OCI-M1 (cell line): ENCODE measurements at regions not wholly inside any gene's neighbourhood (a gene's known extent, or its start where the extent isn't known, plus 50 kb on each side); places are given as distances from the start of the nearest gene placed in this dataset.

Experiments
- DNase-seq: peaks from one replicate; lab custom pipeline; 2025; lab: John Stamatoyannopoulos, UW

DNA sequence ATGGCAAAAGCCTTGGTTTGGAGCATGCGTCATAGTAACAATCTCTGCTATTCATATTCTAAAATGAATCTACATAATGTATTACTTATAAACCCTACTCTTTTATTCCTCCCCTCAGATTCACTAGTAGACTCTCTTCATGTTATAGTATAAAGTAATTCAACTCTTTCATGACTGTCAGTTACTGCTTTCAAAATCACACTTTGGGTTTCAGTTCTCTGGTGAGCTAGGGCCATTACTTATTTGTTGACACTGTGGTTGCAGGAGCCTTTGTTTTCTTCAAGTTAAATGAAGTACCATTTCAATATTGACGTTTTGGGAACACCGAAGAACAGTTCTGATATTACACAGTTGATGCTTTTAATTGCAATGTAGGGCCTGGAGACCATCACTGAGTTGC, 378.4 kb downstream of the DDX10 start:
- no peak for DNase-seq

DNA sequence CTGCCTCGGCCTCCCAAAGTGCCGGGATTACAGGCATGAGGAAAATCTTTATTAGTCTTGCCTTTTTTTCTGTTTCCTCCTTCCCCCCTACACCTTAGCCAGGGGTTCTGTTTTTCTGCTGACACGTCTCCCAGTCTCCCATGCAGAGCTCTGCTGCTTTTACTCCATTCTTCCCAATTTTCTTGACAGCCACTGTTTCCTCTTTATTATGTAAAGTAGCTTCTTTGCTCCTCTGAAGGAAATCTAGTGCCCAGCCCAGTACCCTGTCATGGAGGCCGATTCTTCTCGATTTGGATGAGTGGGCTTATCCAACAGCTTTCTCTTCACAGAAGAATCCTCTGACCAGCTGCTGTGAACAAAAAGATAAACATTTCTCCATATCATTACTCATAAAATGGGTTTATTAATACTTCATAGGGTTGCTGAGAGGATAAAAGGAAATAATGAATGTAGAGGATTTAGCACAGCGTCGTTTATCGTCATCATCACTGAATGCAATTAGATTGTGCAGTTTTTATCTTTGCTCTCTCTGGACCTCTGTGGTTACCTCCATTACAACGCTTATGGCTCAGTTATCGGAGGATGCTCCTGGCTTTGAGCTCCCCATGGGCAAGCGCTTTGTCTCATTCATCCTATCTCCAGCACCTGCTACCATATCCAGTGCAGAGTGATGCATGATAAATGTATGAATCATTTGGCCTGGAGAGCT, 375.6 kb upstream of the C11orf87 start:
- DNase-seq = no peak

DNA sequence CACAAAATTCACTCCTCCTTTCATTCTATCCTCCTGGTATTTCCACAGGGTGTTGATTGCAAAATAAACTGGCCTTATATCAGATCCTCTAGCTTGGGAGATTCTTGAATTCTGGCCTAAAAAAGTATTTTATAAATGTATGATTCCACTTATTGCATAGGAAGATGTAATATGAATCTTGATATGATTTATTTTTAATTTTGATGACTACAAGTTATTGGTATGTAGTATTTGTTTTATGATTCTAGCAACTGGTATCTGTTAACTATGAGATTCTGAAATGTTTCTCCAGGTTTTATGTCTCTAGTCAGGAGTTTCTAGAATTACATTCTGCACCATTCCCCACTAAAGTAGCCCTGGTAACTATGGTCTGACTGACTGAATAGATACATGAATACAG, 373.9 kb upstream of the C11orf87 start:
- no peak for DNase-seq

DNA sequence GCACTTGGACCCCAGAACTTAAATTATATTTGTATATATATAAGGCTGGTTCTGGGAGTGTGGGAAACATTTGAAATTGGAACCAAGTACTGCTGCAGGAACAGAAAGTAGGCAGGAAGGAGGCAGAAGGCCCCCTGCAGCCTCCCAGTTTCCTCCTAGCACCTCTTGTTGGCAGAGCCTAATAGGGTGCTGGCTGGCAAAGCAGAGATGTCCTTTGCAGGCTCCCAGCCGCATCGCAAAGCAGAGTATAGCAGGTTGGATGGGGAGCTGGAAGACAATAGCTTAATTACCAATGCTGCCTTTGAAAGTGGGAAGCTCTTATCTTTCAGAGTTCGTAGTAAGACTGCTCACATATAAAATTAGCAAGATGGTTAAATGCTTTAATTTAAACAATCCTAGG, 370.8 kb upstream of the C11orf87 start:
- DNase-seq = no peak

DNA sequence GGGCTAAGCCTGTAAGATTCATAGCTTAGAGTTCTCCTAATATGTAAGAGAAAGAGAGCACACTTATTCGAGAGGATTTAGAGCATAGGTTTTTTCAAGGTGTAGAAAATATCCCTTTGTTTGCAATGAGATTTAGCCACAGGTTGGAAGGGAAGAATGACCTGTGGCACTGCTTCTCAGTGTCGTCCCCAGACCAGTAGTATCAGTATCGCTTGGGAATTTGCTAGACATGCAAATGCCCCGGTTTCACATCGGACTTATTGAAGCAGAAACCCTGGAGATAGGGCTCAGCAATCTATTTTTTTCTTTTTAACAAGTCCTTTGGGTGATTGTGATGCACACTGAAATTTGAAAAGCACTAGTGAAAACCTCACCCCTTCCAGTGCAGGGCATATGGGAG, 362.6 kb upstream of the C11orf87 start:
- DNase-seq = no peak

DNA sequence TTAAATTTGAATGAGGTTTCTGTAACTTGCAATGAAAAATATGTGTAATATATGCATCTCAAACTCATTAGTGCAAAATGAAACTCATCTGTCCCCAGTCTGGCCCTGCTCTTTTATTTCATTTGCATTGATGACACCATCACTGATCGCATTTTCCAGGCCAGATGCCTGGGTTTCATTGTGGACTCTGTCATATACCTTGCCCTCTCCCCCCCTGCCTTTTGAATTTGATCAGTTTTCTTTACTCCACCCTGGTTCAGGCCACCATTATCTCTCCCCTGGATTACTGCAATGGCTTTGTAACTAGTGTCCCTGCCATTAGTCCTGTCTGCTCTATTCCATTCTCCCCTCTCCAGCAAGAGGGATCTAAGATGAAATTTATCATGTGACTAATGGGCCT, 360.6 kb upstream of the C11orf87 start:
- no peak for DNase-seq

DNA sequence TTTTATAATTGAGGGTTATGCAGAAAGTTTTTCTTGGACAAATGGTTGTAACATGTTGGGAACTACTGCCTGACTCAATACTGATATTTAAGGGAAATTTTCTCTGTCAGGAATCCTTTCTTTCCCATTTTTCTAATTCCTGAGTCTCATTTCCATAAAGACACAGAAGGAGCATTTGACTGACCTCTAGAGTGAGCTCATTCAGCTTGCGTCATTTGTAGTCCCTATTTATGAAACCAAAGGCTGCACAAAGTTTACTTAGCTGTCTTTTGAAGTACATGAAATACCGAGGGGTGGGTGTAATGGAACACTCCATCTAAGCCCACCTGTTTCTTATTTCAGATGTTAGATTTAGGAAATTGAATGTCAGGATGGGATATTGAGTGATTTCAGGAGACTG, 359.5 kb upstream of the C11orf87 start:
- DNase-seq = no peak

DNA sequence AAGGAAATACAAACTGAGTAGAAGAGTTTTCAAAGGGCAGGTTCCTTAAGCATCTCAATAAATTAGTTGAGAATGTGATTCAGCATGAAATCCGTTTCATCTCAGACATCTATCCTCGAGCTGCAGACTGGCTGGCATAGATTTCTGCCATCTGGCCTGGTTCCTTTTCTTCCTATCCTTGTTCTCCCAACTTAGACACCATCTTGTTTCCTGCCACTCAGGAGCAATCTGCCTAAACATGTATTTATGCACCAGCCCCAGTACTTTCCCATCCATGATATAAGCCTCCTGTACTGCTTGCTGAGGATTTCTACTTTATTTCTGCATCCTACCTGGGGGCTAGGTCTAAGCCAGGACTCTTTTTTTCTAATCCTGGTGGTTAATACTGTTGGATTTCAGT, 359.1 kb upstream of the C11orf87 start:
- DNase-seq = no peak

DNA sequence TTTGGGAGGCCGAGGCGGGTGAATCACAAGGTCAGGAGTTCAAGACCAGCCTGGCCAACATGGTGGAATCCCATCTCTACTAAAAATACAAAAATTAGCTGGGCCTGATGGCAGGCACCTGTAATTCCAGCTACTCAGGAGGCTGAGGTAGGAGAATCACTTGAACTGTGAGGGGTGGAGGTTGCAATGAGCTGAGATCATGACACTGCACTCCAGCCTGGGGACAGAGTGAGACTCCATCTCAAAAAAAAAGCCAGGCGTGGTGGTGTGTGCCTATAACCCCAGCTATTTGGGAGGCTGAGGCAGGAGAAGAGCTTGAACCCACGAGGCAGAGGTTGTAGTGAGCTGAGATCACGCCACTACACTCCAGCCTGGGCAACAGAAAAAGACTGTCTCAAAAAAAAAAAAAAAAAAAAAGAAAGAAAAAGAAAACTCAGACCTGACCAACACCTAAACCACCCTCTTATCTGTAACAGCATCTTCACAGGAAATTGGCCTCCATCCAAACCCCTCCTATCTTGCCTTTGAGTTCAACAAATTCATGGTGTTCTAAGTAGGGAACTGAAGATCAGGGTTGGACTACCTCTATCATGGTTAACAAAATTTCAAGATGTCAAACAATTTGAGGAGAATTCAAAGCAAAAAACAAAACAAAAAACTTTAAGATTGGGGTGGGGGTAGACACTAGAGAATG, 357.2 kb upstream of the C11orf87 start:
- DNase-seq = peak; percentile 41

DNA sequence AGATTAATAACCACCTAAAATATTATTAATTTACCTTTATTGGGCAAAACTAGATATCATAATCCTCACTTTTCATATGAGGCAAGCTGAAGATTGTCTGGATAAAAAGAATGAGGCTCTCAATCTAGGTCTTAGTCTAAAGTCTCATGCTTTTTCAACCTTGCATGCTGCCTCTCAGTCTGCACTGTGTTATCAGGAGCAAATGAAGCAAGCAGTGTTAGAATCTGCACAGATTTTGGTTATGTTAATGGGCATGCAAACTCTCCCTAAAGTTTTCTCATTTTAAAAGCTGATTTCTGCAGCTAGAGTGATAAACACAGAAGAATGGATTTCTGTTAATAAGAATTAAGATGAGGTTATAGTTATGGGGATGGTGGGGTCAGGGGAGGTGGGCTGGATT, 350.7 kb upstream of the C11orf87 start:
- DNase-seq = no peak

DNA sequence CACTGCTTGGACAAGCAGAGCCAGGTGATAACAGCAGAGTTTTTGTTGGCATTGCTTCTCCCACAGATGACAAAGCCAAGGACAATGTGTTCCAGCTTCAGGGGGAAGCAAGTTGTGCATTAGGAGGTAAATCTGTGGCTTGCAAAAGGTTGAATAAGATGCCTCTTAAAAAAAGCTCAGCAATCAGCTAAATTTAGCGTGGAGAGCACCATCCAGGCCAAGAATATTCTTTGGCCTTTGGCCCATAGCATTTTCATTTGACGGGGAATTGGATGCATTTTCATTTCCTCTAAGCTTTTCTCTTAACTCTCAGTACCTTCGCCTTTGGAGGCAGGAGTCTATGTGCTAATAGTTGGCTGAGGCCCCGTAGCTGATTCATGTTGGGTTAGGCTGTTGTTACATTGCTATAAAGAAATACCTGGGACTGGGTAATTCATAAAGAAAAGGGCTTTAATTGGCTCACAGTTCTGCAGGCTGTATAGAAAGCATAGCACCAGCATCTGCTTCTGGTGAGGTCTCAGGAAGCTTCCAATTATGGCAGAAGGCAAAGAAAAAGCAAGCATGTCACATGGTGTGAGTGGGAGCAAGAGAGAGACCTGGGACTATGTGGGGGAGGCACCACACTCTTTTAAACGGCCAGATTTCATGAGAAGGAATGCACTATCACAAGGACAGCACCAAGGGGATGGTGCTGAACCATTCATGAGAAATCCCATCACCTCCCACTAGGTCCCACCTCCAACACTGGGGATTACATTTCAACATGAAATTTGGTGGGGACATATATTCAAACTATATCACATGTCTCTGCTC, 350.1 kb upstream of the C11orf87 start:
- no peak for DNase-seq

DNA sequence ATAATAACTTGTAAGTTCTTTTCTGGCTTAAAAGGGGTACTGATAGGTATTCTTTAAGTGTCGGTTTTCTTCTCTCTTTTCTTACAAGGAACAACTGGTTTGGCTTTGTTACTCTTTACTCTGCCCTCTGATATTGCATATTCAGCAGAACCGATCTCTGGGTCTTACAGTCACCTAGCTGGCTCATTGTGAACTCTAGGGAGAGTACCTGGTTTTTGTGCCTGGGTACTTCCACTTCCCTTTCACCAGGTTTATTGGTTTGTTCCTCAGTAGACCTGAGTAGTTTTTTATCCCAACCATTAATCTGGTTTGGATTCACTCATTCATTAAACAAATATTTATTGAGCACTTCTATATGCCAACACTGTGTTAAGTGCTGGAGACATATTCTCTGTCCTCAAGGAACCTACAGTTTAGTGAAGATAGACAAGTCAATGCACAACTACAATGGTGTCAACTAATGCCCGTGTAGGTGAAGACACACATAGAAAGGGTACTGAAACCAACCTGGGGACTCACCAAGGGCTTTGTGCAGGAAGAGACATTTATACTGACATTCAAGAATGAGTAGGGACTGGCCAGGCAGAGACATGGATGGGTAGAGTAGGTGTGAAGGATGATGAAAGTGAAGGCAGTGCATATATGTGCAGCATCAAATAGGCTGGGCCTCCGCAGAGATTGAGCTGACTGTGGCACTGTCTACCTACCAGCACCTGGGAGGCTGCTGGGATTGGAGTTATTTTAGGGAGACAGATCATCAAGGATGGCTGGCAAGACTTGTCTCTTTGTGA, 348.8 kb upstream of the C11orf87 start:
- DNase-seq = no peak

DNA sequence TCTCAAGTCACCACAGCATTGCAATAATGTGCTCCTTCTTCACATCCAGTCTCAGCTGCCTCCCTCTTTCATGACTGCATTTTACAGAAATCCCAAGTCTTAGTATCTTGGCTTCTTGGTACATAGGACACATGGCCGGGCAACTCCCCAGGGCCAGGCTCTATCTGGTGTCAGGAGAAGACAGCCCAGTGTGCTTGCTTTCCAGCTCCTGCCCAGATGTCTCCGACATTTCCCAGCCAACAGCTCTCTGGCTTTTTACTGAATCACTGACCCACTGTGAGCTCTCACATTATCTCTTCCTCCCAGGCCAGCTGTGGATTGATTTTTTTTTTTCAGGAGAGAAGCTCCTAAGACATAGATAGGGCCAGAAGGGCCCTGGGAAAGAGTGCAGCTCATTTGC, 346.0 kb upstream of the C11orf87 start:
- DNase-seq = peak; percentile 41

DNA sequence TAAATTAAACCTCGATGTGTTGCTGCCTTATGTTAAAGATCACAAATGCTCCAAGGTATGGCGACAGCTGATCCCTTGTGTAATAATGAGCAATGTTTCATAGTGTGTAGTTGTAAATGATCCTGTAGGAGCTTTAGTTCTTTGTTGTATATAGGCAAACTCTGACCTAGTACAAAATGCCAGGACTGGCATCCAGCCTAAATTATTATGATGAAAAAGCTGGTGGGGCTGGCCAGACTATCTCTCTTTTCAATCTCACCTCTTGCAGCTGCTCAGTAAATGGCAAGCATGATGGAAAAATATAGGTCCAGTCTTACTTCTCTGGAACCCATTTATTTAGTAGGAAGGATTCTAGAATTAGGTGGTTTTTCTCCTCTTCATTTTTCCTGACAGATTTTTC, 345.1 kb upstream of the C11orf87 start:
- DNase-seq = no peak

DNA sequence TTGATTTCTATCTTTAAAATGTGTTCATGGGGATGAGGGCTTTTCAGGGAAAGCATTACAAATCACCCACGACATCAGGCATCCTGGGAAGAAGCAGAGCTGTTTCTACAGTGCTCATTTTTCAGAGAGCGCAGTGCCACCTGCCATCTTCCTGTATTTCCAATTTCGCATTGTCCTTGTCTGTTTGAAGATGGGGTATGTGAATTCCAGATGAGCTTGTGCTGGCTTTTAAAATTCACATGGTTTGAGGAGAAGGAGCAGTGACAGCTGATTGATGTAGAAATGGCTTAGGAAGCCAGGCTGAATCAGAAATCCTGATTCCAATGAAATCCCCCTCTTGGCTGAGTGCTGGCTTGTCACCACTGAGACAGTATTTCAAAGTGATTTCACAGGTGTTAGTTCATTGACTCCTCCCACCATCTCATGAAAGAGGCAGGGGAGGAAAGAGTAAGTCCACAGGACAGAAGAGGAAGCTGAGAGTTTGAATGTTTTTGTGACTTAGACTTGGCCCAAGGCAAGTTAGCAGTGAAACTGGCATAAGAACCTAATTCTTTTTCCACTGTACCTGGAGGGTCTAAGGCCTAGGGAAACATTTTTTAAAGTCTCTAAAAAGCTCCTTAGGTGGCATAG, 344.6 kb upstream of the C11orf87 start:
- DNase-seq = no peak

DNA sequence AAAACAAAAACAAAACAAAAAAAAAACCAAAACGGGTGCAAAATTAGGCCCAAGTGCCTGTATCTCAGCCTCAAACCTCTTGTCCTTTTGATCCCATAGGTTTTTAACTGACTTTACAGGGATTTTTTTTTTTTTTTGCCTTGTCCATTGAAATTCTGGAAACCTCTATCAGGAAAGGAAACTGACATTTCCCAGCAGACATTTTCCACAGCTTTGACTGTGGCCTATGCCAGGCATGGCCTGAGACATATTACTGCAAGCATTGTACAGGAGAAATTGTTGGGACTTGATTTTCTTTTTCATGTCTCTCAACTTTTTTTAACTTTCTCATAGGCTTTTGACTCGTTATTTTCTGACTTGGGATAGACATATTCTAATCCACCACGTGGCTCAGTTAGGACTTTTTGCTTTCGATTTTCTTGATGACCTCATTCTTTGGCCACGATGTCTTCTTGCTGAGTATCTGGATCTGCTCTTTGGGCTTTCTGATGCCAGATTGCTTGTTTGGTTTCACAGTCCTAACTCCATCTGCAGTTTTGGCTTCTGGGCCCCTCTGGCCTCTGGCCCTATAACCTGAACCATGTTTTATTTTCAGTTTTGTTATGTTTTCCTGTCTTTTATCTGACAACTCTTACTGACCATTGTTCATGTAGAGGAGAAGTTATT, 336.1 kb upstream of the C11orf87 start:
- peak; percentile 90 for DNase-seq

DNA sequence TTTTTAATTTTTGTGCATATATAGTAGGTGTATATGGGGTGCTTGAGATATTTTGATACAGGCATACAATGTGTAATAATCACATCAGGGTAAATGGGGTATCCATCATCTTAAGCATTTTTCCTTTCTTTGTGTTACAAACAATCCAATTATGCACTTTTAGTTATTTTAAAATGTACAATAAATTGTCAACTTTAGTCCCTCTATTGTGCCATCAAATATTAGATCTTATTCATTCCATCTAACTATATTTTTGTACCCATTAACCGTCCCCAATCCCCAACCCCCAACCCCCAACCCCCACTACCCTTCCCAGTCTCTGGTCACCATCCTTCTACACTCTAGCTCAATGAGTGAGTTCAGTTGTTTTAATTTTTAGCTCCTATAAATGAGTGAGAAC, 335.1 kb upstream of the C11orf87 start:
- DNase-seq = no peak

DNA sequence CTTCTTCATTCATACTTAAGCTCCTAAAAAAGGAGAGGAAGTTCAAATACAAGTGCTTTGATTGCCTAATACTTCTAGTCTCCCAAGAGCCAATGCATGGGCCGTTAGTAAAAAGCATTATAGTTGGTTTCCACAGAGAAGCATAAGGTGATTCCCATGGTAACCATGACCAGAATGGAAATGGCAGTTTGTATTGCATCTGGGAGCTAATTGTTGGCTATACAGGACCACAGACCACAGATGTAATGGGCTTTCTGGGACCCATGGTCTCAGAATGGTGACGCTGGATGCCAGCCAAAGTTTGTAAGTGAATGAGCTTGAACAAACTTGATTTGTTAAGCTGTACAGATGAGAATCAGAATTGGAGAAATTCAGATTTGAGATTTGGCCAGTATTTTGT, 333.9 kb upstream of the C11orf87 start:
- DNase-seq = peak; percentile 39

DNA sequence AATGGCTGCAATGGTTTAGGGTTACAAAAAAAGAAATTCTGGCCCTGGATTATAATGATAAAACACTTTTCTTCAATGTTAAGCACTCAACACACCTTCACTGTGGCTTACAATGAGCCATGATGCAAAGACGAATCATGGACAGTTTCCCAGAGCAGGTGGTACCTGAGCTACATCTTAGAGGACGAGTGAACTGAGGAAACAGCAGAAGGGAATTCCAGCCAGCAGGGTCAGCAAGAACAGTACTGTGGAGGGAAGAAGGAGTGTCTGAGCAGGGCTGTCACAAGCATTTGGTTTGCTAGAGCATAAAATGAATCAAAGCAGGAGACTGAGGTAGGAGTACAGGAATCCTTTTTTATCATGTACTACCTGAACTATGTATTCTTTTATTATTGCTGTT, 332.8 kb upstream of the C11orf87 start:
- no peak for DNase-seq

DNA sequence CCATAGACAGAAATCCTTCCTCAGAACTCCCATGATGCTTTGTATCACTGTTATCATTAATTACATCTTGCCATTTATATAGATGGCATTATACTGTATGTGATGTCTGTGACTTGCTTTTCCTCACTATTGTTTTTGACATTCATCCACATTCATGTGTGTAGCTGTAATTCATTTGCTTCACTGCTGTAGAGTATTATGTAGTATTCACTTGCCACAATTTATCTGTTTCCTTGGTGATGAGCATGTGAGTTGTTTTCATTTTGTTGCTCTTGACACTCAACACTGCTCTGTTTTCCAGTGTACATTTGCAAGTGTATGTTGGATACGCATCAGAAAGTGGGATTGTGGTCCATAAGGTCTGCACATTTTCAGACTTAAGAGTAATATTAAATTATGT, 328.6 kb upstream of the C11orf87 start:
- DNase-seq = no peak

DNA sequence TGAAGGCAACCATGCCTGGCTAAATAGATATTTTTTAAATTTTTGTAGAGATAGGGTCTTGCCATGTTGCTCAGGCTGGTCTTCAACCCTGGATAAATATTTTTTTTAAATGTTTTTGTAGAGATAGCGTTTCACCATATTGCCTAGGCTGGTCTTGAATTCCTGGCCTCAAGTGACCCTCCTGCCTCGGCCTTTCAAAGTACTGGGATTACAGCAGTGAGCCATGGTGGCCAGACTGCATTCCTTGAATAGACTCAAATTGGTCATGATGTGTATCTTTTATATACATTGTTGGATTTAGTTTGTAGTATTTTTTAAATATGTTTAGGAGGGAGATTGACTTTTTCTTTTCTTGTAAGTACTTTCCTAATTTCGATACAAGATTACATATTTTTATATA, 325.7 kb upstream of the C11orf87 start:
- DNase-seq = no peak
